Mucosa of descending colon (tissue), 3 donors: ENCODE measurements at regions not wholly inside any gene's neighbourhood (a gene's known extent, or its start where the extent isn't known, plus 50 kb on each side); places are given as distances from the start of the nearest gene placed in this dataset.

ENCODE experiments used
- ATAC-seq: fragments of 200-7000 bp; cut with Tn5 transposase; one replicate; pipeline ENCODE4 v1.9.1; 2020; ENCODE audit warnings: mild to moderate bottlenecking, moderate library complexity
- DNase-seq, 3 donors: peaks; one replicate each; pipeline ENCODE4 v3.0.0-alpha.2; 2020
- H3K36me3 ChIP-seq: fragments of 200-600 bp; one replicate; pipeline ENCODE4 v1.8.0; 2021; ENCODE audit warnings: low read depth, mild to moderate bottlenecking
- H3K4me1 ChIP-seq: fragments of 200-600 bp; one replicate; pipeline ENCODE4 v1.8.0; 2021; ENCODE audit warnings: low read depth, mild to moderate bottlenecking
- H3K4me3 ChIP-seq: fragments of 200-600 bp; one replicate; pipeline ENCODE4 v1.8.0; 2021; ENCODE audit warnings: mild to moderate bottlenecking
- H3K9me3 ChIP-seq: fragments of 200-600 bp; one replicate; pipeline ENCODE4 v1.8.0; 2021; ENCODE audit warnings: mild to moderate bottlenecking
- CTCF ChIP-seq: fragments of 200-600 bp; IDR thresholded peaks from one replicate; pipeline ENCODE4 v1.8.0; 2022; ENCODE audit warnings: antibody characterized with exemption, mild to moderate bottlenecking
- intact Hi-C, 2 donors: fragments of 100-400 bp; cut with DNase I in 1 of 2; cut with micrococcal nuclease in 1 of 2; formaldehyde crosslinking; loops; one replicate each; pipeline versions ENCODE4 v1.11.0 to v1.11.1; 2022; cut with DNase I, micrococcal nuclease
- donor health status: DM: no; HTN: no; CAD: no; lungs with moderate emphysema.
- donor health status: DM: no; HTN: no; CAD: no.
- donor health status: DM: no; HTN: yes; CAD: no.

DNA sequence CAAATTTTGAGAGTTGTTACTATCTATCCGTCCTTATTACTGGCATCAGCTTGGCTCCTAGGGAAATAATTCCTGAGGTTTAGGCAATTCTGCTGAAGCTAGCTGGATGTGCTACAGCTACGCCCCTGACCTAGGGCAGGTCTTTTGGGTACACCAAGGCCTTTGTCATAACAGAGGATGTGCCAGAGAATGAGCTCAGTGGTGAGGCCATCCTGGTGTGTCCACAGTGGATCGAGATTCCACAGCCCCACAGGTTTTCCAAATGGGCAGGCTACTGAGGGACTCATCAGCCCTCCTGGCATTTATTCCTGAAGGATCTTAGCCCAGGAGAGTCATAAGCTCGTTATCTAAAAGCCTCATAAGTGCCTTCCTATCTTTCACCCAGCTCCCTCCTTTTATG is 475.2 kb upstream of the USP24 start:
- no peak for DNase-seq
- intact Hi-C loops, result no loop called here
- no peak for ATAC-seq
- Histone ChIP-seq H3K36me3 (no peaks in the 10 kb centered on the region), H3K9me3 (no peaks in the 10 kb centered on the region), H3K4me1 (no peaks in the 10 kb centered on the region), H3K4me3 (no peak overlapping the region)
- no peak for TF ChIP-seq CTCF

GRCh38 chr1:55689800-55690199 is 474.6 kb upstream of the USP24 start:
- TF ChIP-seq CTCF, result no peak
- ATAC-seq, result no peak
- no peak for DNase-seq
- no peaks in the 10 kb centered on the region for H3K36me3 ChIP-seq
- H3K4me3 ChIP-seq, result no peak overlapping the region
- H3K9me3 ChIP-seq, result no peaks in the 10 kb centered on the region
- H3K4me1 ChIP-seq, result no peaks in the 10 kb centered on the region
- intact Hi-C loops, result no loop called here

DNA sequence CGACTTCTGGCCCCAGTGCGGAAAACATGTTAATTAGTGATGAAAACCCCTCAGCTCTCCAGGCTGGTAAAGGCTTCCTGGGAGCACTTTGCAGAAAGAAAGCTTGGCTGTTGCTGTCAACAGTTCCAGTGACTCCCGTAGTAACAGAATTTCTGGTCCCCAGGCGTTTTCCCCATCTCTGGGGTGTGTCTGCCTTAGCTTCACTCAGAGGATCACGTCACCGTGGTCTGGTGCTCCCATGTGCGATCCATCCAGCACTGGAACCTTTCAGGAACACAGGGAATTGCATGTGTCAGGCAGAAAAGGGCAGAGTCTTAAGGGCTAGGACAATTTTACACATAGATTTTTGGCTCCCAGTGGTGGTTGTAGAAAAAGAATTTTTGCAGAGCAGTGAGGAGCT is 470.4 kb upstream of the USP24 start:
- no peak for TF ChIP-seq CTCF
- H3K9me3 ChIP-seq, result no peaks in the 10 kb centered on the region
- ATAC-seq, result no peak
- DNase-seq, result no peak
- H3K4me1 ChIP-seq, result no peaks in the 10 kb centered on the region
- intact Hi-C loops, result no loop called here
- no peaks in the 10 kb centered on the region for H3K36me3 ChIP-seq
- no peak overlapping the region for H3K4me3 ChIP-seq

DNA sequence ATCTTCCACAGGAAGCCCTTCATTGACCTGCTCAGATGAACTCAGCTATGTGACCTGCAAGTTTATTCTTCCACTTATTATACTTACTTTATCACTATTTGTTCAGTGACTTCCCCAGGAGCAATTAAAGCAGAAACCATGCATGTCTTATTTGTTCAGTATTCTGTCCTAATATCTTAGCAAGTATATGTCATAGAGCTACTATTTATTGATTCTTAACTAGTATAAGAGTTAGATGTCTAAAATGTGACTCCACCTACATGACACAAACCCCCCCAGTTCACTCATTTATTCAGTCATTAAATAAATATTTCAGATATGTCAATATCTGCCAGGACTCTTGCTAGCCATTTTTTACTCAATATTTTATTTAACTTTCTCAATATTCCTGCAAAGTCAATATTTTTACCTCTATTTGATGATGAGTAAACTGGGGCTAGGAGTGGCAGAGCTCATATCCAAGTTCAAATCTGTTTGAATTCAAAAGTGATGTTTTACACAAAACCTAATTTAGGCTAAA is 469.0 kb upstream of the USP24 start:
- TF ChIP-seq CTCF, result no peak
- no peak for ATAC-seq
- no peak for DNase-seq
- Histone ChIP-seq H3K4me3 (no peak overlapping the region), H3K36me3 (no peaks in the 10 kb centered on the region), H3K4me1 (no peaks in the 10 kb centered on the region), H3K9me3 (no peaks in the 10 kb centered on the region)
- intact Hi-C loops, result no loop called here

GRCh38 chr1:55682198-55682597 is 467.0 kb upstream of the USP24 start:
- intact Hi-C loops, result no loop called here
- Histone ChIP-seq H3K4me1 (no peaks in the 10 kb centered on the region), H3K4me3 (no peak overlapping the region), H3K36me3 (no peaks in the 10 kb centered on the region), H3K9me3 (no peaks in the 10 kb centered on the region)
- no peak for TF ChIP-seq CTCF
- ATAC-seq (no peak), DNase-seq (no peak)

DNA sequence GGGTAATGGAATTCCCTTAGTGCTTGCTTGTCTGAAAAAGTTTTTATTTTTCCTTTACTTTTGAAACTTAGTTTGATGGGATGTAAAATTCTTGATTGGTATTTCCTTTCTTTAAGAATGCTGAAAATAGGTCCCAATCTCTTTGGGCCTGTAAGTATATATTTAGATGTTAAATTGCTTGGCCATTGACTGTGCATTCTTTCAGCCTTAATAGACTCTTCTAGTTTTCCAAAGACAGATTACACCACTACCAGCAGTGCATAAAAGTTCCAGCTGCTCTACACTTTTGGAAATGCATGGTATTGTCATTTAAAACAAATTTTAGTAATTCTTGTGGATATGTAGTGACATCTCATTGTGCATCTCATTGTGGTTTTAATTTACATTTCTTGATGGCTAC is 464.8 kb upstream of the USP24 start:
- no peaks in the 10 kb centered on the region for H3K4me1 ChIP-seq
- intact Hi-C loops, result no loop called here
- H3K4me3 ChIP-seq, result no peak overlapping the region
- no peak for TF ChIP-seq CTCF
- ATAC-seq (no peak), DNase-seq (no peak)
- no peaks in the 10 kb centered on the region for H3K36me3 ChIP-seq
- no peaks in the 10 kb centered on the region for H3K9me3 ChIP-seq
